ENCODE measurements at regions not wholly inside any gene's neighbourhood (a gene's known extent, or its start where the extent isn't known, plus 50 kb on each side); places are given as distances from the start of the nearest gene placed in this dataset.

GRCh38 chr15:62607114-62607462 is 435.5 kb upstream of the TPM1 start:
- DNase-seq (no peak), ATAC-seq (no peak)
- TF ChIP-seq POLR2A (IDR thresholded peaks at IDR 0.05) (no peak), CTCF (IDR thresholded peaks at IDR 0.05) (no peak)
- 83 to 93% (median 84%) methylated on average over 1 of the region's 1 CpG for WGBS, 4 donors
- H3K36me3 ChIP-seq = no peaks in the 10 kb centered on the region
- H3K4me1 ChIP-seq = peaks cover 0 to 40% (median 15%) of the 10 kb centered on the region in 12 donors
- H3K9me3 ChIP-seq = no peaks in the 10 kb centered on the region
- no peak overlapping the region for H3K4me3 ChIP-seq
- no peaks in the 10 kb centered on the region for H3K27me3 ChIP-seq
- intact Hi-C loops (cut with DNase I) = no loop called here
- H3K27ac ChIP-seq = no peak overlapping the region

DNA sequence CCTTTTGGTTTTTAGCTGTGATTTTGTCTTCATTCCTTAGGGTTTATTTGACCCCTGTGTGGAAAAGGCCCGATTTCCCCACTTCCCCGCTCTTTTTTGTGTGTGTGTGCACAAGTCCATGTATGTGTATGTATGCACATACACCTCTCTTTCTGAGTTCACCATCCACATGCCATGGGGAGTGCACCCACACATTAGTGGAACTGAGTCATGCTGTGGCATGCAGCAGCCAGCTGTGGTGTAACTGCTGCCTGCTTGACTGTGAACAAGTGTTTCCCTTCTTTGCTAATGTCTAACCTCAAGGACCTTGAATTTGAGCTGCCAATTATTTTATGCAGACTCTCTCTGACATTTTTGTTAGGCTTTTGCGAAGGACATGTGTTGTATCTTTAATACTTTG is 434.9 kb upstream of the TPM1 start:
- 84 to 96% (median 93%) methylated on average over 3 of the region's 3 CpGs for WGBS, 4 donors
- H3K9me3 ChIP-seq = no peaks in the 10 kb centered on the region
- ATAC-seq = no peak
- H3K4me3 ChIP-seq = no peak overlapping the region
- TF ChIP-seq CTCF (IDR thresholded peaks at IDR 0.05) = no peak
- TF ChIP-seq POLR2A (IDR thresholded peaks at IDR 0.05) = no peak
- peaks cover 0 to 40% (median 15%) of the 10 kb centered on the region in 12 donors for H3K4me1 ChIP-seq
- no peak for DNase-seq
- H3K27me3 ChIP-seq = no peaks in the 10 kb centered on the region
- intact Hi-C loops (cut with DNase I) = no loop called here
- no peaks in the 10 kb centered on the region for H3K36me3 ChIP-seq
- no peak overlapping the region for H3K27ac ChIP-seq

DNA sequence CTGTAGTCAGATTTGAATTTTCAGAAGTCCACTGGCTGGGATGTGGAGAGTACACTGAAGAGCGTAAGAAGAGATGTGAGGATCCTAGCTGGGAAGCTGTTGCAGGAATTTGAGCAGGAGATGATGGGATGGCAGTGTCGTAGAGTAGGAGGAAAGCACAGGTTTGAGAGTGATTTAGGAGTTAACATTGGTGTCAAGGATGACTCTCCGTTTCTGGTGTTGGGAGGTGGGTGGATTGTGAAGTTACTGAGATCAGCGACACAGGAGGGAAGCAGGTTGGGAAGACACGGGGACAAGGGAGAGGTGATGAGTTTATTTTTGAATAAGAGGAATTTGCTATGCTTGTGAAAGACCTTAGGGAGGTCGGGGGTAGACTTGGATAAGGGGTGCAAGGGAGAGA is 434.2 kb upstream of the TPM1 start:
- Histone ChIP-seq H3K9me3 (no peaks in the 10 kb centered on the region), H3K27me3 (no peaks in the 10 kb centered on the region), H3K27ac (no peak overlapping the region), H3K4me3 (no peak overlapping the region), H3K36me3 (no peaks in the 10 kb centered on the region), H3K4me1 (peaks cover 0 to 38% (median 14%) of the 10 kb centered on the region in 12 donors)
- TF ChIP-seq CTCF (IDR thresholded peaks at IDR 0.05) = no peak
- no peak for DNase-seq
- 94 to 96% (median 94%) methylated on average over 6 of the region's 6 CpGs for WGBS, 4 donors
- ATAC-seq = no peak
- intact Hi-C loops (cut with DNase I) = no loop called here

DNA sequence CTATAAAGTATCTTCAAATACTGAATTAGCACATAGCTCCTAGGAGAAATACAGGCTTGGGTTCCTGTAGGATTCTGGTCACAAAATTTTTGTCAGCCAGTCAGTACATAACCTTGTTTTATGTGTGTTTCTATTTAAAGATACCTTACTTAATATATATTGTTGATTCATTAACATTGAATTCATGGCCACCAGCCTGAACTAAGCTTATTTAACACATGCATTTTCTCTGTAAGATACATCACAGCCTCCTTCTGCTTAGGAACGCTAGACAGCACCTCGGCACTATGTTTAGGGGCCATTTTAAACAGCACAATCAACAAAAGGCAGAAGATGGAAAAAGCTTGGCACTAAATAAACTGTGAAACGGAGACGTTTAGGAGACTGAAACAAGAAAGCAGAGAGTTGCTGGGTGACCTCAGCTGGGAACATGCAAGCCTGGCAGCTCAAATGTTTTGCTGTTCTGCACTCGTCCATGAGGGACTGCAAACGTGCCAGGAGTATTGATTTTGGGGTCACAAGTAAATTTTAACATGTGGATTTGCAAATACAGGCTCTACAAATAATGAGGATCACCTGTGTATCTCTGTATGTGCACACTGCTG is 432.2 kb upstream of the TPM1 start:
- no peak overlapping the region for H3K4me3 ChIP-seq
- no peak for DNase-seq

More for the DNA sequence above, 432.2 kb upstream of the TPM1 start:
- no peak for ATAC-seq
- WGBS, 4 donors = 59 to 74% (median 64%) methylated on average over 6 of the region's 6 CpGs
- no peaks in the 10 kb centered on the region for H3K9me3 ChIP-seq
- no peak overlapping the region for H3K27ac ChIP-seq
- H3K27me3 ChIP-seq = no peaks in the 10 kb centered on the region
- peaks cover 0 to 20% (median 5%) of the 10 kb centered on the region in 12 donors for H3K4me1 ChIP-seq
- H3K36me3 ChIP-seq = no peaks in the 10 kb centered on the region
- no peak for TF ChIP-seq CTCF (IDR thresholded peaks at IDR 0.05)
- intact Hi-C loops (cut with DNase I) = no loop called here

All from heart left ventricle (tissue), 16 donors.